Ovary (tissue), 3 donors: ENCODE measurements at regions not wholly inside any gene's neighbourhood (a gene's known extent, or its start where the extent isn't known, plus 50 kb on each side); places are given as distances from the start of the nearest gene placed in this dataset.

Experiments
- CTCF ChIP-seq, 3 donors: fragments of 450-650 bp in 2 of 3; fragments of 200-600 bp in 1 of 3; IDR thresholded peaks; one replicate each; pipeline versions ENCODE4 v1.5.1 to v1.8.0; 2016 to 2022; ENCODE audit warnings: antibody characterized with exemption in 3 of 3, mild to moderate bottlenecking in 1 of 3
- POLR2A ChIP-seq: fragments of 450-650 bp; IDR thresholded peaks from one replicate; pipeline ENCODE4 v1.6.1; 2017; ENCODE audit warnings: antibody characterized with exemption, mild to moderate bottlenecking, moderate library complexity
- donor health status: DM: no; HTN: no; CAD: no.

DNA sequence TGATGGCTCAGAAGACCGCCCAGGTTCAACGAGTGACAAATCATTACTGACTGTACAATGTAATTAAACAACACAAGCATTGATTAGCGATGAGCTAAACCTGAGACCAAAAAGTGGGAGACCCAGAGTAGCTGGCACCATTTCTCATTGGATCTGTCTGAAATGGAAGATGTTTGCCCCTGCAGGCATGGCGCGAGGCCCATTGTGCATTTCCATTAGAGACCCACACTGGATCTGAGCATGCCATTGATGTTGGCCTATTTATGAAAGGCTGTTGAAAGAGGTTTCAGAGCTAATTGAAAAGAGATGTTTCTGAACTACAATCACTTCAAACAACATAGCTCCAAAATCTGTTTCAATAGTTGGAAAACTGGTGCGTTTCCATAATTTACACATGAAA is 196.7 kb downstream of the TFAP2B start:
- no peak for TF ChIP-seq POLR2A
- TF ChIP-seq CTCF (IDR thresholded peaks at IDR 0.05), result no peak
